ENCODE measurements at regions not wholly inside any gene's neighbourhood (a gene's known extent, or its start where the extent isn't known, plus 50 kb on each side); places are given as distances from the start of the nearest gene placed in this dataset.

DNA sequence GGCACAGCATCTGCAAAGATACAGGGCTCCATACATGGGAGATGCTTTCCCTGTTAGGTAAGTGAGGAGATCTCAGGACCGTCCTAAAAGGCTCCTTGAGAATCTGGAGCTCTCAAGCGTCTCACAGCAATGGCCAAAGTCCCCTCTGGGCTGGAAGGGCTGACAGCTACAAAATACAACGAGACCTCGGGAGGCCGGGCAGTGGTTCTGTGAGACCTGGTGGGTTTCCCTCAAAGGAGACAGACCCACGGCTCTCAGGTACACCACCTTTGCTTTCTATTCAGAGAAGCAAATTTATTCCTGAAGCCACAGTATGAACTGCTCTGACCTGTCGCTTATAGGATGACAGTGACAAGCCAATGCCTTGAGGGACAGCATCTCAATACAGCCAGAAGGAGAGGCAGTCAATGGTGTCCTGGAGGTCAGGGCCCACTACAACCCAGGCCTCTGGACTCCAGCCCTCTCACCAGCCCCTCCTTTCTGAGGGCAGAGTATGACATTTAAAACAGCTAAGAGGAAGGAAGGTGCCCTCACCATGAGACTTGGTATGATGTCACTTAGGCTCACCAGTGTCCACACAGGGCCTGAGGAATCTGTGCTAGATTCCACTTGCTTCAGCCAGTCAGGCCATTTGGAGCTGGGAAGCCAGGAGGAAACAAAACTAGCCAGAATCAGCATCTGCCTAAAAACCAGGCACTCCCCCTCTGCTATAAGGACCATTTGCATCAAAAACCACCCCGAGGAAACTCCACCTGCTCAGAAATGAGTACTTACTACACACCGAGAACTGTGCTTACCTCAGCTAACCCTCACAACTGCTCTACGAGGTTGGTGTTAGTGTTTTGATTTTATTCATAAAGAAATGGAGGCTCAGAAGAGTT lies 86.5 kb upstream of the FSTL4 start:
- Mint-ChIP-seq H3K9me3 (no peaks in the 10 kb centered on the region), H3K27me3 (peaks cover 5 to 18% of the 10 kb centered on the region in 2 donors), H3K36me3 (no peaks in the 10 kb centered on the region), H3K27ac (peak overlapping the region in 1 of 8 donors; percentile 78), H3K4me3 (no peak overlapping the region), H3K4me1 (peaks cover 5 to 7% (median 6%) of the 10 kb centered on the region in 3 donors)
- H3K27me3 ChIP-seq (ENCODE audit: insufficient read depth, low read length, poor library complexity, severe bottlenecking): no peaks in the 10 kb centered on the region
- CTCF ChIA-PET: no interaction called here
- no peaks in the 10 kb centered on the region for H3K4me1 ChIP-seq (ENCODE audit: insufficient read depth, low read length)
- DNase-seq: no peak
- no peaks in the 10 kb centered on the region for H3K36me3 ChIP-seq (ENCODE audit: insufficient read depth, low read length)
- no peaks in the 10 kb centered on the region for H3K9me3 ChIP-seq (ENCODE audit: low read length)
- POLR2A ChIA-PET: no interaction called here
- no peak overlapping the region for H3K27ac ChIP-seq (ENCODE audit: low read depth, low read length)
- H3K4me3 ChIP-seq (ENCODE audit: low read length): no peak overlapping the region

DNA sequence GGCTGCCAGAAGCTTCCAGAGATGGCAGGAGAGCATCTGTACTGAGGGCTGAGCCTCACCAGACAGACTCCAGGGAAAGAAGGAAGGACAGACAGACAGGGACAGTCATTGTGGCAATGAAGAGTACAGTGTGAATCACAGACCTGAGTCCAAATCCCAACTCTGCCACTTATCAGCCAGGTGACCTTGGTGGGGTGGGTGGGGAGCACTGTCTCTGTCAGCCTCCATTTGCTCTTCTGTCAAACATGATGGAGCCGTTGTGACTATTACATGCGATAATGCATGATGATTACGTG lies 85.9 kb upstream of the FSTL4 start:
- H3K4me3 ChIP-seq (ENCODE audit: low read length): no peak overlapping the region
- no peak for DNase-seq
- no peak overlapping the region for H3K27ac Mint-ChIP-seq
- H3K4me3 Mint-ChIP-seq: no peak overlapping the region
- ChIA-PET POLR2A (no interaction called here), CTCF (no interaction called here)
- no peaks in the 10 kb centered on the region for H3K36me3 ChIP-seq (ENCODE audit: insufficient read depth, low read length)
- no peak overlapping the region for H3K27ac ChIP-seq (ENCODE audit: low read depth, low read length)
- H3K4me1 Mint-ChIP-seq: peaks cover 5 to 7% (median 6%) of the 10 kb centered on the region in 3 donors
- H3K27me3 ChIP-seq (ENCODE audit: insufficient read depth, low read length, poor library complexity, severe bottlenecking): no peaks in the 10 kb centered on the region
- H3K27me3 Mint-ChIP-seq: peaks cover 5 to 18% of the 10 kb centered on the region in 2 donors
- no peaks in the 10 kb centered on the region for H3K36me3 Mint-ChIP-seq
- H3K4me1 ChIP-seq (ENCODE audit: insufficient read depth, low read length): no peaks in the 10 kb centered on the region
- no peaks in the 10 kb centered on the region for H3K9me3 ChIP-seq (ENCODE audit: low read length)
- no peaks in the 10 kb centered on the region for H3K9me3 Mint-ChIP-seq

GRCh38 chr5:133697536-133698258 lies 85.4 kb upstream of the FSTL4 start:
- Mint-ChIP-seq H3K27ac (no peak overlapping the region), H3K4me1 (peaks cover 5 to 7% (median 6%) of the 10 kb centered on the region in 3 donors), H3K36me3 (no peaks in the 10 kb centered on the region), H3K9me3 (no peaks in the 10 kb centered on the region), H3K4me3 (no peak overlapping the region), H3K27me3 (peaks cover 4 to 18% of the 10 kb centered on the region in 2 donors)
- H3K27me3 ChIP-seq (ENCODE audit: insufficient read depth, low read length, poor library complexity, severe bottlenecking): no peaks in the 10 kb centered on the region
- POLR2A ChIA-PET: no interaction called here
- no peak for DNase-seq
- no peak overlapping the region for H3K4me3 ChIP-seq (ENCODE audit: low read length)
- H3K36me3 ChIP-seq (ENCODE audit: insufficient read depth, low read length): no peaks in the 10 kb centered on the region
- H3K9me3 ChIP-seq (ENCODE audit: low read length): no peaks in the 10 kb centered on the region
- CTCF ChIA-PET: no interaction called here
- H3K27ac ChIP-seq (ENCODE audit: low read depth, low read length): no peak overlapping the region
- H3K4me1 ChIP-seq (ENCODE audit: insufficient read depth, low read length): no peaks in the 10 kb centered on the region

- Mint-ChIP-seq H3K27me3 (peaks cover 8 to 16% of the 10 kb centered on the region in 2 donors), H3K36me3 (no peaks in the 10 kb centered on the region), H3K4me3 (no peak overlapping the region), H3K4me1 (peaks cover 5 to 7% (median 6%) of the 10 kb centered on the region in 3 donors), H3K27ac (no peak overlapping the region), H3K9me3 (no peaks in the 10 kb centered on the region)
- Histone ChIP-seq H3K9me3 (ENCODE audit: low read length) (no peaks in the 10 kb centered on the region), H3K27ac (ENCODE audit: low read depth, low read length) (no peak overlapping the region), H3K36me3 (ENCODE audit: insufficient read depth, low read length) (no peaks in the 10 kb centered on the region), H3K4me3 (ENCODE audit: low read length) (no peak overlapping the region), H3K4me1 (ENCODE audit: insufficient read depth, low read length) (no peaks in the 10 kb centered on the region), H3K27me3 (ENCODE audit: insufficient read depth, low read length, poor library complexity, severe bottlenecking) (no peaks in the 10 kb centered on the region)
- DNase-seq: no peak
- ChIA-PET CTCF (no interaction called here), POLR2A (no interaction called here)
Observed at GRCh38 chr5:133696782-133697507, 84.6 kb upstream of the FSTL4 start.

GRCh38 chr5:133696006-133696584 lies 83.8 kb upstream of the FSTL4 start:
- Mint-ChIP-seq H3K27ac (no peak overlapping the region), H3K9me3 (no peaks in the 10 kb centered on the region), H3K4me3 (no peak overlapping the region), H3K4me1 (peaks cover 5 to 7% (median 6%) of the 10 kb centered on the region in 3 donors), H3K27me3 (peaks cover 13 to 15% of the 10 kb centered on the region in 2 donors), H3K36me3 (no peaks in the 10 kb centered on the region)
- H3K9me3 ChIP-seq (ENCODE audit: low read length): no peaks in the 10 kb centered on the region
- H3K4me1 ChIP-seq (ENCODE audit: insufficient read depth, low read length): no peaks in the 10 kb centered on the region
- H3K36me3 ChIP-seq (ENCODE audit: insufficient read depth, low read length): no peaks in the 10 kb centered on the region
- POLR2A ChIA-PET: no interaction called here
- no peaks in the 10 kb centered on the region for H3K27me3 ChIP-seq (ENCODE audit: insufficient read depth, low read length, poor library complexity, severe bottlenecking)
- no peak overlapping the region for H3K4me3 ChIP-seq (ENCODE audit: low read length)
- CTCF ChIA-PET: no interaction called here
- DNase-seq: no peak
- H3K27ac ChIP-seq (ENCODE audit: low read depth, low read length): no peak overlapping the region

- CTCF ChIA-PET: no interaction called here
- Histone ChIP-seq H3K36me3 (ENCODE audit: insufficient read depth, low read length) (no peaks in the 10 kb centered on the region), H3K9me3 (ENCODE audit: low read length) (no peaks in the 10 kb centered on the region), H3K4me3 (ENCODE audit: low read length) (no peak overlapping the region), H3K27me3 (ENCODE audit: insufficient read depth, low read length, poor library complexity, severe bottlenecking) (no peaks in the 10 kb centered on the region), H3K27ac (ENCODE audit: low read depth, low read length) (no peak overlapping the region), H3K4me1 (ENCODE audit: insufficient read depth, low read length) (no peaks in the 10 kb centered on the region)
- peaks cover 18 to 24% of the 10 kb centered on the region in 2 donors for H3K27me3 Mint-ChIP-seq
- H3K27ac Mint-ChIP-seq: no peak overlapping the region
- H3K4me3 Mint-ChIP-seq: no peak overlapping the region
- no peaks in the 10 kb centered on the region for H3K36me3 Mint-ChIP-seq
- H3K9me3 Mint-ChIP-seq: no peaks in the 10 kb centered on the region
- H3K4me1 Mint-ChIP-seq: peaks cover 5 to 7% (median 6%) of the 10 kb centered on the region in 3 donors
- POLR2A ChIA-PET: no interaction called here
- no peak for DNase-seq
Observed at GRCh38 chr5:133694181-133694831, 82.0 kb upstream of the FSTL4 start.

DNA sequence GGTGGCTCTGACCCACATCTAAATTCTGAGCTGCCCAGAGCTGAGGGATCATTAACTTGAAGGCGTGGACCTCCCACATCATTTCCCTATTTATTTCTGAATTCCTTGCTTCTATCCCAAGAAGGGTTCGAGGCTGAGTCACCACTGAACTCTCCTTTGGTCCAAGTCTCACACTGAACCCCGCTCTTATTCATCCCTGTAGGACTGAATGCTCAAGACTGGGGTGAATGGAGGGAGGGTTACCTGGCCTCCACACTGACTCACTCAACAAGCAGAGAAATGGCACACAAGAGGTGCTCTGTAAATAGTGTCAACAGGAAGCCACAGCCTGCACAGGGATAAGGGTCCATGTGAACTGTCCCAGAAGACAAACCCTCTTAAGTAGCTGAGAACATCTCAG lies 79.1 kb upstream of the FSTL4 start:
- H3K4me1 ChIP-seq (ENCODE audit: insufficient read depth, low read length): no peaks in the 10 kb centered on the region
- no peak for DNase-seq
- H3K9me3 ChIP-seq (ENCODE audit: low read length): no peaks in the 10 kb centered on the region
- CTCF ChIA-PET: no interaction called here
- no peaks in the 10 kb centered on the region for H3K36me3 ChIP-seq (ENCODE audit: insufficient read depth, low read length)
- no peaks in the 10 kb centered on the region for H3K36me3 Mint-ChIP-seq
- no peaks in the 10 kb centered on the region for H3K9me3 Mint-ChIP-seq
- peaks cover 5 to 7% (median 6%) of the 10 kb centered on the region in 3 donors for H3K4me1 Mint-ChIP-seq
- H3K27me3 Mint-ChIP-seq: peaks cover 25 to 35% of the 10 kb centered on the region in 2 donors
- no peak overlapping the region for H3K27ac Mint-ChIP-seq
- H3K4me3 ChIP-seq (ENCODE audit: low read length): no peak overlapping the region
- no peak overlapping the region for H3K27ac ChIP-seq (ENCODE audit: low read depth, low read length)
- H3K27me3 ChIP-seq (ENCODE audit: insufficient read depth, low read length, poor library complexity, severe bottlenecking): no peaks in the 10 kb centered on the region
- POLR2A ChIA-PET: no interaction called here
- no peak overlapping the region for H3K4me3 Mint-ChIP-seq
